ENCODE measurements at regions not wholly inside any gene's neighbourhood (a gene's known extent, or its start where the extent isn't known, plus 50 kb on each side); places are given as distances from the start of the nearest gene placed in this dataset.

DNA sequence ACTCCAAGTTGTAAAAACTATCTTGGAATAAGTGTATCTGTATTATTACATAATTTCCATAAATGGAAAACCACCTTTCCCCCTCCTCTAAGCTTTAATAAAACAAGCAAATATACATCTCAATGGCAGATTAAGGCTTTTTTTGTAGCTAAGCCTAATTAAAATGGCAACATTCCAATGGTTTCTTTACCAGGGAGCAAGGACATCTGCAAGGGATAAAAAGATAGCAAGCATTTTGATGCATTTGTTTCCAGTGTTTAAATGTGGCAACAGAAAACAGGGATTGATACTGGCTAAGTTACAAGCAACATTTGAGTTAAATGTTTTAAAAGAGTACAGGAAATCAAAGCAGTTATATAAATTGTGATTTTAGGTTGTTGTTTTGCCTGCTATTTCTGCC, 1012.7 kb downstream of the ADGRL2 start:
- Histone ChIP-seq H3K4me1 (no peaks in the 10 kb centered on the region), H4K20me1 (no peaks in the 10 kb centered on the region), H3K4me3 (no peak overlapping the region), H3K9ac (no peak overlapping the region), H3K36me3 (no peaks in the 10 kb centered on the region), H3K27ac (no peak overlapping the region), H3K9me3 (replicated peaks in 1 of 11) (no peaks in the 10 kb centered on the region), H3K4me2 (no peak overlapping the region), H3K27me3 (no peaks in the 10 kb centered on the region)
- no peak for TF ChIP-seq Cebpa-rat (IDR thresholded peaks at IDR 0.05)

DNA sequence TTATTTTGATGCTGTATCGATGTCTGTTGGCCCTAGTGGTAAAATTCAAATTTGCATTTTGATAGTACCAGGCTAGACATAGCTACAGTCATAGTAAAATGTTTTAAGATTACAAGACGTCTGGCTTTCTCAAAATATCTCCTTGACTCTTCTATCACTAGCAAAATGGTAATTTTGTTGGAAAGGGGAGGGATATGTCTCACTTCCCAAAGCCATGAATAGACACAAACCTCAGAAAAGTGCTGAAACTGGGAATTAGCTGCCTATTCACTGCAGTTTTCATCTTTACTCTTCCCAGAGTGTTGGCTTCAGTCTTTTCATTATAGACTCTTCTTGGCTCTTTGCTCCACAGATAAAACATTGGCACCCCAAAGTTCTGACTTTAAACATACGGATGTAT, 1009.9 kb downstream of the ADGRL2 start:
- TF ChIP-seq Cebpa-rat (IDR thresholded peaks at IDR 0.05): no peak
- no peak overlapping the region for H3K4me2 ChIP-seq
- no peak overlapping the region for H3K4me3 ChIP-seq
- H4K20me1 ChIP-seq: no peaks in the 10 kb centered on the region
- no peaks in the 10 kb centered on the region for H3K27me3 ChIP-seq
- no peaks in the 10 kb centered on the region for H3K36me3 ChIP-seq
- no peak overlapping the region for H3K27ac ChIP-seq
- no peaks in the 10 kb centered on the region for H3K4me1 ChIP-seq
- no peaks in the 10 kb centered on the region for H3K9me3 ChIP-seq (replicated peaks in 1 of 11)
- no peak overlapping the region for H3K9ac ChIP-seq

DNA sequence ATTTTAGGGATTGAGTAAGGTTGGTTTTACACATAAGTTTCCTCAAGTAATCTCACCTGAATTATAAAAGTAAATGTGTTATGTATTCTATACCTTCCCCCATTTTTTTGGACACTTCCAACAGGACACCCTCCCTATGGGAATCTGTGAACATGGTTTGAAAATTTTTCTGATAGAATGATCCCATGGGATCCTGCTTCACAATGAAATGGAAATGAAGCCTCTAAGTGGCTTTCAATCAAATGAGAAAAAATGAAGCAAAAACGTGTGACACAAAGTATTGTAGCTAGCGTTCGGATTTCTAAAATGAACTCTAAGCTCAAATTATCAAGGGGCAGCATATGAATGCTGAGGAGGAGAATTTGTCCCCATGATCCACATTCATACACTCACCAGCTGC, 1006.8 kb downstream of the ADGRL2 start:
- Histone ChIP-seq H3K4me3 (no peak overlapping the region), H3K27me3 (no peaks in the 10 kb centered on the region), H3K9ac (no peak overlapping the region), H3K4me1 (no peaks in the 10 kb centered on the region), H3K36me3 (no peaks in the 10 kb centered on the region), H3K4me2 (no peak overlapping the region), H3K9me3 (replicated peaks in 1 of 11) (no peaks in the 10 kb centered on the region), H4K20me1 (no peaks in the 10 kb centered on the region), H3K27ac (no peak overlapping the region)
- TF ChIP-seq Cebpa-rat (IDR thresholded peaks at IDR 0.05): no peak

DNA sequence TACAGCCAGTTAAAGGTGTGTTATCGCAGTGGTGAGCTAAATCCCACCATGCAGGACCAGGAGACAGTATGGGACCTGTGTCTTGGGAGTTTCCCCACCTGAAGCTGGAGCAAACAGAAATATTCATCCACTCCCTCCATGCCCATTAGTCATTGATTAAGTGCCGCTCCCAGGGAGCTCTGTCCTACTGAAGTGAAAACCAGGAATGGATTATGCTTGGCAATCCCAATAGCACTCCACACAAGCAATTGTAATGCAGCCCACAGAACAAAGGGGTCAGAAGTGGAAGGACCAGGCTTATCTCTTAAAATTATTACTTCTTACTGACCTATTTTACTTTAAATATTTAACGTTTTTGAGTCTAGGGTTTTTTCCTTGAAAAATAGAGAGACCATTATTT, 1005.4 kb downstream of the ADGRL2 start:
- no peak overlapping the region for H3K9ac ChIP-seq
- H3K27ac ChIP-seq: no peak overlapping the region
- H3K4me1 ChIP-seq: no peaks in the 10 kb centered on the region
- TF ChIP-seq Cebpa-rat (IDR thresholded peaks at IDR 0.05): no peak
- H4K20me1 ChIP-seq: no peaks in the 10 kb centered on the region
- H3K4me2 ChIP-seq: no peak overlapping the region
- H3K9me3 ChIP-seq (replicated peaks in 1 of 11): no peaks in the 10 kb centered on the region
- no peaks in the 10 kb centered on the region for H3K36me3 ChIP-seq
- no peak overlapping the region for H3K4me3 ChIP-seq
- no peaks in the 10 kb centered on the region for H3K27me3 ChIP-seq

GRCh38 chr1:82801176-82801575, 1000.4 kb downstream of the ADGRL2 start:
- H4K20me1 ChIP-seq: no peaks in the 10 kb centered on the region

DNA sequence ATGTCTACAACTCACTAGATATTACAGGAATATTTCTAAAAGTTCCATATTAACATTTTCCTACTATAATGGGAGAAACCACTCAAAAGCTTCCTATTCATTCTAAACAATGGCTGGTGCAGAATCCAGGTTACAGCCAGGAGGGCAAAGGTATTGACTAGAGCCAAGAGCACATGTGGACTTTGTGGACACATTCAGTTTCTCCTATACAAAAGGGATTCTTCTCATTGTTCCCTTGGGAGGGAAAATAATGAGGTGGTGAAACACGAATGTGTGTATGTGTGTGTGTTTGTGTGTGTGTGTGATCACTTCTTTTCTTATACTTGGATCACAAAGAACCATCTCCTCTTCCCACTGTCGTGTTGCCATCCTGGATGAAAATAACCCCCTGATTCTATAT, 1000.0 kb downstream of the ADGRL2 start:
- Histone ChIP-seq H3K4me3 (no peak overlapping the region), H3K9me3 (replicated peaks in 1 of 11) (peaks cover 4 to 14% (median 9%) of the 10 kb centered on the region in 11 experiments; a peak in 17 of 22 replicates), H3K9ac (no peak overlapping the region), H3K27me3 (no peaks in the 10 kb centered on the region), H4K20me1 (no peaks in the 10 kb centered on the region), H3K4me2 (no peak overlapping the region), H3K4me1 (peaks cover 2 to 6% (median 4%) of the 10 kb centered on the region in 10 experiments), H3K36me3 (no peaks in the 10 kb centered on the region), H3K27ac (no peak overlapping the region)
- no peak for TF ChIP-seq Cebpa-rat (IDR thresholded peaks at IDR 0.05)

More at GRCh38 chr1:82801176-82801575, 1000.4 kb downstream of the ADGRL2 start:
- H3K9ac ChIP-seq: no peak overlapping the region
- peaks cover 4 to 14% (median 9%) of the 10 kb centered on the region in 11 experiments; a peak in 17 of 22 replicates for H3K9me3 ChIP-seq (replicated peaks in 1 of 11)
- no peak overlapping the region for H3K27ac ChIP-seq
- H3K4me1 ChIP-seq: peaks cover 0 to 2% (median 0%) of the 10 kb centered on the region in 10 experiments; a peak in 3 of 20 replicates
- no peak overlapping the region for H3K4me3 ChIP-seq
- H3K36me3 ChIP-seq: no peaks in the 10 kb centered on the region
- no peak for TF ChIP-seq Cebpa-rat (IDR thresholded peaks at IDR 0.05)
- no peak overlapping the region for H3K4me2 ChIP-seq
- H3K27me3 ChIP-seq: no peaks in the 10 kb centered on the region

DNA sequence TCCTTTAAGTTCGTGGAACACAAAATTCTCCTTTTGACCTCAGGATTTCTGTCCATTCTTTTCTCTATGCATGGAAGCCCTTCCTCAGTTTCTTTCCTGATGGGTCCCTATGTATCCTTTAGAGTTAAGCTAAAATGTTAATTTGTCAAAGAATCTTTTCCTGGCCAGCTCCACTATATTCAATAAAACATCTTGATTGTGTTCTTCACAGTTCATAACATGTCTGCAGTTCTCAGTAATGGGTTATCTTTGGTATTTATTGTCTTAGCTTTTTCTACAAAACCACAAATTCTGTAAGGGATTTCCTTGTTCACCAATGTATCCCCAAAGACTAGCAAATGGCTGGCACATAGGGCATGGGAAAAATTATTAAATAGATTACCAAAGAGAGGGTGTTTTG, 998.5 kb downstream of the ADGRL2 start:
- H4K20me1 ChIP-seq: no peaks in the 10 kb centered on the region
- H3K4me2 ChIP-seq: no peak overlapping the region
- H3K27me3 ChIP-seq: no peaks in the 10 kb centered on the region
- no peak overlapping the region for H3K27ac ChIP-seq
- no peak for TF ChIP-seq Cebpa-rat (IDR thresholded peaks at IDR 0.05)
- peaks cover 4 to 14% (median 9%) of the 10 kb centered on the region in 11 experiments; a peak in 17 of 22 replicates for H3K9me3 ChIP-seq (replicated peaks in 1 of 11)
- H3K4me1 ChIP-seq: peaks cover 11 to 18% (median 14%) of the 10 kb centered on the region in 10 experiments
- no peaks in the 10 kb centered on the region for H3K36me3 ChIP-seq
- no peak overlapping the region for H3K4me3 ChIP-seq
- H3K9ac ChIP-seq: no peak overlapping the region

DNA sequence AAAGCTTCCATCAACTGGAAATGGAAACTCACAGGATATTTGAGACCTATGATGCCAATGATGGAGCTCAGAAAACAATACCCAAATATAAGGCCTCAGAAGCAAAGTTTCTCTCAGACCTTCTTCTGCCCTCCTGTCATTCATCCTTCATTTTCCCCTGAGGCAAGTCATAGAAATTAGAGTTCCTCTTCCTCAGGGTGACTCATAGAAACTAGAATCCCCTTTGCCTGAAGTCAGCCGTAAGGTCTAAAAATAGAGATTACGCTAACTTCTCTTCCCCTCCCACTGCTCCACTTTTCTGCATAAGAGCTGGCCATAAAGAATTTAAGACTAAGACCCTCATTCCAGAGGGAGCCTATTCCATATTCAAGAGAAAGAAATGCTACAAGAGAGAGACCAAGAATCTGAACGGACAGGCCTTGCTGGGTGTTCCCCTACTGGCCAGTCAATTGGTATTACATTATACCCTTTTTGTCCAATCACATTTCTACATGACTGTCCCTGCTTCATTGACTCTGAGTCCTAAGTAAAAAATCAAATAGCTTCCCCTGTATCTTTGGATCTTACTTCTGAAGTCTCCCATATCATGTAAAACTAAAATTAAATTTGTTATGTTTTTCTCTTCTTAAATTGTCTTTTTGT, 994.9 kb downstream of the ADGRL2 start:
- Histone ChIP-seq H3K4me3 (no peak overlapping the region), H3K9ac (no peak overlapping the region), H3K27me3 (no peaks in the 10 kb centered on the region), H4K20me1 (no peaks in the 10 kb centered on the region), H3K9me3 (replicated peaks in 1 of 11) (peaks cover 13 to 23% (median 20%) of the 10 kb centered on the region in 11 experiments), H3K4me1 (peaks cover 11 to 18% (median 14%) of the 10 kb centered on the region in 10 experiments), H3K4me2 (peak overlapping the region; percentile 14 to 59 (median 49)), H3K27ac (no peak overlapping the region), H3K36me3 (peaks cover 0 to 3% (median 0%) of the 10 kb centered on the region in 11 experiments; a peak in 2 of 22 replicates)
- TF ChIP-seq Cebpa-rat (IDR thresholded peaks at IDR 0.05): no peak

DNA sequence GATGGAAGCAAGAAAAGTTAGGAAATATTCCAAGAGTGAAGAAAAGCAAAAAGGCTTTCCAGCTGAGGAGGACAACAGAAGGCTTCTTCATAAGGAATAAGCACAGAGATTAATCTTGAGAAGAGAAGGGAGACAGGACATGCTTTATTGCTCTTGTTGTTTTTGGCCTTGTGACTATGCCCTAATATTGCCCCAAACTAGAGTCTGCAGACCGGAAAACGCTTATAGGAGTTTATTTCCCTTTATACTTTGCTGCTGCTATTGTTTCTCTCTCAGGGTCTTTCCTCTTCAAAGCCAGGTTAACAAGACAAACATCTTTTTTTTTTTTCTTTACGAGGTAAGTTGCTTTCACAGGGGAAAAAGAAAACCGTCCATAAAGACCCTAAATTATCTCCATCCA, 991.4 kb downstream of the ADGRL2 start:
- no peak for TF ChIP-seq Cebpa-rat (IDR thresholded peaks at IDR 0.05)
- H4K20me1 ChIP-seq: no peaks in the 10 kb centered on the region
- H3K4me1 ChIP-seq: peaks cover 11 to 18% (median 14%) of the 10 kb centered on the region in 10 experiments
- H3K9me3 ChIP-seq (replicated peaks in 1 of 11): peaks cover 15 to 27% (median 20%) of the 10 kb centered on the region in 11 experiments
- H3K9ac ChIP-seq: no peak overlapping the region
- H3K4me3 ChIP-seq: no peak overlapping the region
- no peak overlapping the region for H3K27ac ChIP-seq
- peaks cover 0 to 5% (median 0%) of the 10 kb centered on the region in 11 experiments; a peak in 2 of 22 replicates for H3K36me3 ChIP-seq
- no peak overlapping the region for H3K4me2 ChIP-seq
- no peaks in the 10 kb centered on the region for H3K27me3 ChIP-seq

DNA sequence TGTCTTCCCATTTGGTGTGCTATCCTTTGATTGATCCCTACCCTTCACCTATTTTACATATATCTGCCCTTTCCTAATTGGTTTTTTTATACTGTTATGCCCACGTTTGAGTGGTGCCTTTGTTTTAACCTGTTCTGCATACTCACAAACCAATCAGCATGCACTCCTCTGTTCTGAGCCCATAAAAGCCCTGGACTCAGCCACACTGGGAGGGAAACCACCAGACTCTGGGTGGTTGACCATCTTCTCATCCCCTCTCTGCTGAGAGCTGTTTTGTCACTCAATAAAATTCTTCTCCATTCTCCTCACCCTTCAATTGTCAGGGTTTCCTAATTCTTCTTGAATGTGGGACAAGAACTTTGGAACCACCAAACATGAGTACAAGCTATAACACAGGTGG, 989.8 kb downstream of the ADGRL2 start:
- peaks cover 7 to 10% (median 8%) of the 10 kb centered on the region in 10 experiments for H3K4me1 ChIP-seq
- H3K36me3 ChIP-seq: peaks cover 0 to 5% (median 0%) of the 10 kb centered on the region in 11 experiments; a peak in 2 of 22 replicates
- no peak overlapping the region for H3K9ac ChIP-seq
- no peaks in the 10 kb centered on the region for H4K20me1 ChIP-seq
- H3K4me3 ChIP-seq: peak overlapping the region in 1 of 10 experiments; percentile 7; a peak in 1 of 20 replicates
- no peak overlapping the region for H3K4me2 ChIP-seq
- H3K27me3 ChIP-seq: no peaks in the 10 kb centered on the region
- no peak for TF ChIP-seq Cebpa-rat (IDR thresholded peaks at IDR 0.05)
- H3K27ac ChIP-seq: no peak overlapping the region
- H3K9me3 ChIP-seq (replicated peaks in 1 of 11): peaks cover 15 to 27% (median 20%) of the 10 kb centered on the region in 11 experiments
